SIG-M5 treated with dmso at 0.1 percent for 504 hours (cell line): ENCODE measurements at regions not wholly inside any gene's neighbourhood (a gene's known extent, or its start where the extent isn't known, plus 50 kb on each side); places are given as distances from the start of the nearest gene placed in this dataset.
"Not testable (repeated sequence)": the region's sequence is repeated elsewhere in the genome, so short reads cannot be mapped to it uniquely, and the experiment has no call there.

Experiments
- DNase-seq: peaks from one replicate; lab custom pipeline; 2025; ENCODE audit not compliant: unreplicated experiment; lab: John Stamatoyannopoulos, UW

GRCh38 chr1:56092684-56093570, 486.4 kb downstream of the PLPP3 start:
- DNase-seq = no peak

GRCh38 chr1:56089826-56090225, 489.5 kb downstream of the PLPP3 start:
- not testable (repeated sequence) for DNase-seq

DNA sequence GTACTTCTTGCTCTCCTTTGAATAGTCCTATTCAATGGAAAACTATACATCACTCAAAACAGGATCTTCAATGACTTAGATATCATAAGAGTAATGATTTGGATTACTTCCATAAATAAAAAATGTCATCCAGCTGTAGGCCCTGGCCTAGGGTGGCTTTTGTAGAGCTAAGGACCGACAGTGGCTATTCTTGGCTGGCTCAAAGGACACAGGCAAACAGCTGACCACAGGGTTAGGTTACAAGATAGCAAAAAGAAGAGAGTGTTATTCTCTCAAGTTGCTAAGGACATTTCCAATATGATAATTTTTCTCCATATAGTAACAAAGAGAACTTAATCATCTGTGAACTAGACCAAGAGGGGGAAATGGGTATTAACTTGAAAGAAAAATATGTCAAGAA, 495.1 kb downstream of the PLPP3 start:
- DNase-seq = no peak

- no peak for DNase-seq
Observed at GRCh38 chr1:56081736-56082135, 497.6 kb downstream of the PLPP3 start.

GRCh38 chr1:56081173-56081572, 498.2 kb downstream of the PLPP3 start:
- DNase-seq = no peak

DNA sequence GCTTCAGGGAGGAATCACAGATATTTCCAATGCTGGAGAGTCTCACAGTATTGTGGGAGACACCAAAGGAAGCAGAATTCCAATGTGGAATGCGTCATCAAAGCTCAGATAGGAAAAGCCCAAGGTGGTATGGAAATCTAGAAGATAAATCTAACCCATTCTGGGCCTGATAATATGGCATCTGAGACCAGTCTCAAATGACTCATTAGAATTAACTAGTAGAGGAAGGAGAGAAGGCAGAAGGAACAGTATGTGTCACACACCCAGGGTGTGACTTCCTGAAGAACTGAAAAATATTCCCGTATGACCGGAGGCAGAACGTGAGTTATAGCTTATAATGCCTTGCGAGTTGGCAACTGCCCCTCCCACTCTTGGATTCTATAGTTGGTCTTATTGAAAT, 499.2 kb downstream of the PLPP3 start:
- DNase-seq = no peak

DNA sequence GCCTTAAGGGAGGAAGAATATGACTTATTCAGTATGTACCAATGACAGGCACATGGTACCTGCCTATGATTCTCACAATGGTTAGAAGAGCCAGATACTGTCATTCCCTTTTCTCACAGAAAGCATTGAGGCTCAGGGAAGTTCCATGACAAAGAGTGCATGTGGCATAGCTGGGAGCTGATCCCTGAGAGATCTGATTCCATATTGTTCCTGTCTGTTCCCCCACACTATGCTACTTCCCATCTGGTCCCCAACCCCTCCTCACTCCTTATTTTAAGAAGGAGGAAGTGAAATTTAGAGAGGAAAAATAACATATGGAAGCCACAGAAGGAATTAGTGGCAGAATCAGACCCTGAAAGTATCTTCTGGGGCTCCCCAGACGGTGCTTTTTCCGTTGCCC, 500.0 kb downstream of the PLPP3 start:
- DNase-seq = no peak

- DNase-seq = no peak
Observed at GRCh38 chr1:56077206-56077605, 502.2 kb downstream of the PLPP3 start.

DNA sequence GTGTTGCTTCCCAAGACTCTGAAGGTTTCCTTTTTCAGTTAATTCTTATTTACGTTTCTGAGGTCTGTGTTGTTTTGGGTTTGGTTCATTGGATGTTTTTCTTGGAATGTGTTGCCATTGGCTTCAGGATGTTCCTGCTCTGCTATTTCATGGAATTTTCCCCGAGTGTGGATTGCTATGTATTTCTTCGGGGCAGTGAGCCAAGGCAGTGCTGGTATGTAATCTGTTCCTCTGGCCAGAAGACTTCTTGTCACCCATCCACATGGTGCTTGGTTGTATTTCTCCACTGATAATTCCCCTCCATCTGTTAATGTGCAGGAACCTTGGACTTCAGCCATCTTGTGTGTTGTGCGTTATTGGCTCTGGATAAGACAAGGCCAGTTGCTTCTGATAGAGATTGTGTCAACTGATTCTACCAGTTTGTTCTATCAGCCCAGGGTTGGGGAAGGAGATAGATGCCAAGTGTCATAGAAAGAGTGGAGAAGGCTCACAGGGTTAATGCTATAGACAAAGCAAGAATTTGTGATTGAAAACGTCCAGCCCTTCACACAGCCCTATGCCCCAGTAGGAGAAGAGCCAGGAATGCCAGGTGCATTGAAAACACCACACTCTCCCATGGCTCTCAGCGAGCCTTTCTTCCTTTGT, 505.2 kb downstream of the PLPP3 start:
- no peak for DNase-seq

DNA sequence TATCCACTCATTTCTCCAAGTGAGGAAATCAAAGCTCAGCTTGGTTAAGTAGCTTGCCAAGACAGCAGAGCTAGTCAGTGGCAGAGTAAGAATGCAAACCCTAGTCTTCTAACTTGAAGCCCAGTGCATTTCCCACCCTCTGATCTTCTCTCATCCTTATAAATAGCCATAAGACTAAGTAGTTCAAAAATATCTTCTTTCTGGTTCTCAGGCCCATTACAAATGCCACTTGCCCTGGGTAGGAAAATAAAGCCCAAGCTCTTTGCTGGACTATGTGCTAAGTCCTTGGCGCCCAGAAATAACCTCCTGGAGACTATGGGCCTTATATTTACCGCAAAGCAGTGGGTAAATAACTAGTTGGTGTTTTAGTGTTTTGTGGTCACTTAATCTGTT, 505.8 kb downstream of the PLPP3 start:
- no peak for DNase-seq

DNA sequence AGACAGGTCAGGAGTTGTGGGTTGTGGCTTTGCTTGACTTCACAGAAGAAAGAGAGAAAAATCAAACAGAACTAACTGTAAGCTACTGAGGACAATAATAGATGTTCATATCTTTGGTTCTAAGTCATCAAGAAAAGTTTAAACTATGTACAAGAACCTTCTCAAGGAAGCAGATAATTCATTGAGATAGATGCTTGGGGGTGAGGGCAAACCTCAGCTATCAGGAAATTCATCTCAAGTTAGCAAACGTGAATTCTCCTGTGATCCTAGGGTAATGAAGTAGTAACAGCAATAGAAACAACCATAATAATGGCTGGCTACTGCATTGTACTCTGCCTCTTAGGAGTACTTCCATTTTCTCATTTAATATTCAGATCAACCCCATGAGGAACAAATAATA, 506.2 kb downstream of the PLPP3 start:
- DNase-seq = no peak

DNA sequence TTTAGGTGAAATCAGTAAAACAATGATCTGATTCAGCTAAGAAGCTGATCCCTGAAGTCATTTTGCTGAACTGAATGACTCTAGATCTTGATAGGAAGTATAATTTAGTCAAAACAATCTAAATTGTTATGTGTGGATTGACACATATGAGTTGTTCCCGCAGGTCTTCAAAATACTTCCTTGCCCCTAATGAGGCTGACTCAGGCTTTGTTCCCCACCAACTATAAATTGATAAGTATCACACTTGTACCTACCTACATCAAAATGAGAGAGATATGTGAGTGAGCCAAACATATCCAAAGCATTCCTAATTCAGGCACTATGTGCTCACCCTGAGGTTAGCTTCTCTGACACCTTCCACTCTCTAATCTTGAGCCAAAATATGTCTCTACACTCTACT, 507.1 kb downstream of the PLPP3 start:
- DNase-seq = no peak

GRCh38 chr1:56071351-56071750, 508.0 kb downstream of the PLPP3 start:
- no peak for DNase-seq

- DNase-seq = no peak
Observed at GRCh38 chr1:56070601-56071000, 508.8 kb downstream of the PLPP3 start.

DNA sequence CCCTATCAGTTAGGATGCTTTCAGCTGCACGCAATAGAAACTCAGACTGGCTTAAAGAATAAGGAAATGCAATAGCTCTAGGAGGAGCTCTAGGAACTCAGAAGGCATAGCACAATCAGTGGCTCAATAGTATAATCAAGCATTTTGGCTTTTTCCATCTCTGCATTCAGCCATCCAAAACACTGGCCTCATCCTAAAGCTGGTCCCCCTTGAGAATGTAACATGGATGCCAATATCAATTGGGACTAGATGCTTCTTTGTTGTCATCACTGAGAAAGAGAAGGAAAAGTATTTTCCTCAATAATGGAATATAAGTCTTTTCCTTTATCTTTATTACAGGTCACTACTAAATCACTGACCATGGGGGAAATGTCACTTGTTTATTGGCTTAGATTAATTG, 509.5 kb downstream of the PLPP3 start:
- no peak for DNase-seq

GRCh38 chr1:56068908-56069307, 510.5 kb downstream of the PLPP3 start:
- DNase-seq = no peak

- DNase-seq = no peak
Observed at GRCh38 chr1:56068210-56068609, 511.2 kb downstream of the PLPP3 start.

DNA sequence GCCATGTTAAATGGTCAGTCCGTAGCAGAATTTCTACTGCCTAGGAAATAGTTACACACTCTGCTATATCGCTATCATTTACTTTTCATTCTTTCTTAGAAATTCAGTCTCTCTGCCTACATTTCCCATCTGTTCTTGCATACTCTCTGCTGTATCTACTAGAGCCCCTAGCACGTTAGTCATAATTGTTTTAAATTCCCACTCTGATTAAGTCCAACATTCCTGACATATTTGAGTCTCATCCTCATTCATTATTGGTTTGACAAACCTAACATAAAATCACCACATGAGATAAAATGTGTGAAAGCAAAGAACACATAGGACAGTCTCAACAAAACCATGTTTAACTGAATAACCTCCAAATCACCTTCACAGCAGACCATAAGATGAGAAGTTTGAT, 513.6 kb downstream of the PLPP3 start:
- no peak for DNase-seq

GRCh38 chr1:56064705-56065104, 514.7 kb downstream of the PLPP3 start:
- no peak for DNase-seq

GRCh38 chr1:56063461-56063860, 515.9 kb downstream of the PLPP3 start:
- DNase-seq = no peak

- DNase-seq = no peak
Observed at GRCh38 chr1:56062625-56063024, 516.7 kb downstream of the PLPP3 start.

GRCh38 chr1:56061824-56062223, 517.5 kb downstream of the PLPP3 start:
- peak; percentile 32 for DNase-seq

GRCh38 chr1:56060906-56061305, 518.5 kb downstream of the PLPP3 start:
- DNase-seq = no peak
